IMR-90 (cell line): ENCODE measurements at regions not wholly inside any gene's neighbourhood (a gene's known extent, or its start where the extent isn't known, plus 50 kb on each side); places are given as distances from the start of the nearest gene placed in this dataset.

ENCODE experiments used
- ATAC-seq: fragments of 200-7000 bp; cut with Tn5 transposase; 2 replicates; pipeline ENCODE4 v1.9.1; 2020; ENCODE audit warnings: low read depth, mild to moderate bottlenecking, moderate library complexity
- BruUV-seq: library from RNA; stranded (reverse); fragments of 400-500 nt; replicated peaks from 2 replicates; lab custom pipeline; 2021; lab: Mats Ljungman, UMichigan
- CTCF ChIA-PET: fragments of 300-600 bp; formaldehyde crosslinking; extraction: SDS; loops from one replicate; lab custom pipeline; 2021; ENCODE audit warnings: antibody characterized with exemption; lab: Yijun Ruan, JAX
- POLR2A ChIA-PET: fragments of 300-600 bp; sonication (Branson Sonifier 250); formaldehyde crosslinking; loops from one replicate; lab custom pipeline; 2022; ENCODE audit warnings: antibody characterized with exemption; ENCODE audit not compliant: unreplicated experiment; lab: Charles Lee
- DNase-seq: peaks from one replicate; pipeline ENCODE4 v3.0.0; 2013
- H2AFZ ChIP-seq: replicated peaks from 2 replicates; pipeline ENCODE3; 2013; ENCODE audit warnings: low read length, mild to moderate bottlenecking; ENCODE audit not compliant: poor library complexity
- H2AK5ac ChIP-seq: 2 replicates; pipeline ENCODE4 v1.6.1; 2013; ENCODE audit warnings: low read depth, low read length, inconsistent platforms
- H2AK9ac ChIP-seq: replicated peaks from 2 replicates; pipeline ENCODE3; 2013; ENCODE audit warnings: mild to moderate bottlenecking, low read depth, low read length, moderate library complexity; ENCODE audit not compliant: poor library complexity
- H2BK120ac ChIP-seq: 2 replicates; pipeline ENCODE4 v1.6.1; 2013; ENCODE audit warnings: low read depth, low read length, inconsistent platforms
- H2BK15ac ChIP-seq: 3 replicates; pipeline ENCODE4 v1.6.1; 2013; ENCODE audit warnings: low read depth, low read length, inconsistent platforms
- H2BK20ac ChIP-seq: 2 replicates; pipeline ENCODE4 v1.6.1; 2013; ENCODE audit warnings: low read depth, mild to moderate bottlenecking, inconsistent platforms, low read length, moderate library complexity
- H2BK5ac ChIP-seq: 2 replicates; pipeline ENCODE4 v1.6.1; 2013; ENCODE audit warnings: mild to moderate bottlenecking, low read depth, low read length, inconsistent platforms; ENCODE audit not compliant: poor library complexity, severe bottlenecking
- H3K14ac ChIP-seq: replicated peaks from 2 replicates; pipeline ENCODE4 v1.6.1; 2013; ENCODE audit warnings: low read depth, low read length, inconsistent platforms
- H3K18ac ChIP-seq: 2 replicates; pipeline ENCODE4 v1.6.1; 2013; ENCODE audit warnings: low read depth, low read length, control low read depth
- H3K23ac ChIP-seq: 2 replicates; pipeline ENCODE4 v1.6.1; 2013; ENCODE audit warnings: low read depth, low read length, inconsistent platforms
- H3K27ac ChIP-seq: 2 replicates; pipeline ENCODE4 v1.5.1; 2013; ENCODE audit warnings: mild to moderate bottlenecking, control low read depth, low read length; ENCODE audit not compliant: insufficient read depth
- H3K27me3 ChIP-seq: 2 replicates; pipeline ENCODE4 v1.6.1; 2013; ENCODE audit warnings: low read length; ENCODE audit not compliant: control insufficient read depth, insufficient read depth
- H3K36me3 ChIP-seq: 2 replicates; pipeline ENCODE4 v1.6.1; 2013; ENCODE audit warnings: low read length, mixed read lengths; ENCODE audit not compliant: control insufficient read depth, insufficient read depth
- H3K4ac ChIP-seq: 2 replicates; pipeline ENCODE4 v1.6.1; 2013; ENCODE audit warnings: low read depth, low read length, inconsistent platforms
- H3K4me1 ChIP-seq: 2 replicates; pipeline ENCODE4 v1.6.1; 2013; ENCODE audit warnings: low read length, mixed read lengths; ENCODE audit not compliant: control insufficient read depth, insufficient read depth
- H3K4me2 ChIP-seq: 2 replicates; pipeline ENCODE4 v1.6.1; 2013; ENCODE audit warnings: low read depth, mild to moderate bottlenecking, control low read depth, low read length, moderate library complexity
- H3K4me3 ChIP-seq: 2 replicates; pipeline ENCODE4 v1.5.1; 2013; ENCODE audit warnings: low read depth, mild to moderate bottlenecking, control low read depth, low read length, moderate library complexity; ENCODE audit not compliant: insufficient read depth
- H3K56ac ChIP-seq: 2 replicates; pipeline ENCODE4 v1.6.1; 2013; ENCODE audit warnings: low read length, inconsistent platforms; ENCODE audit not compliant: insufficient read depth; ENCODE audit errors: extremely low read depth
- H3K79me1 ChIP-seq, 2 experiments: 2 replicates each; pipeline ENCODE4 v1.6.1; 2013; ENCODE audit warnings: low read length in 2 of 2, inconsistent platforms in 1 of 2, low read depth in 1 of 2
- H3K9ac ChIP-seq: 2 replicates; pipeline ENCODE4 v1.6.1; 2013; ENCODE audit warnings: low read depth, low read length, control low read depth
- H3K9me1 ChIP-seq: 2 replicates; pipeline ENCODE4 v1.6.1; 2013; ENCODE audit warnings: low read length, inconsistent platforms; ENCODE audit not compliant: insufficient read depth
- H3K9me3 ChIP-seq: 2 replicates; pipeline ENCODE4 v1.6.1; 2013; ENCODE audit warnings: low read length; ENCODE audit not compliant: control insufficient read depth, insufficient read depth
- H4K20me1 ChIP-seq: 2 replicates; pipeline ENCODE4 v1.6.1; 2013; ENCODE audit warnings: low read length, inconsistent platforms; ENCODE audit not compliant: insufficient read depth
- H4K5ac ChIP-seq: 2 replicates; pipeline ENCODE4 v1.6.1; 2013; ENCODE audit warnings: mild to moderate bottlenecking, low read depth, low read length, control low read depth
- H4K8ac ChIP-seq, 2 experiments: 2 replicates each; pipeline ENCODE4 v1.6.1; 2013; ENCODE audit warnings: low read depth in 2 of 2, low read length in 2 of 2, control low read depth in 1 of 2, inconsistent platforms in 1 of 2
- H4K91ac ChIP-seq: 2 replicates; pipeline ENCODE4 v1.6.1; 2013; ENCODE audit warnings: low read depth, low read length, inconsistent platforms; ENCODE audit not compliant: insufficient read depth
- CEBPB ChIP-seq: IDR thresholded peaks from 2 replicates; pipeline ENCODE4 v1.6.1; 2012; ENCODE audit warnings: low read depth, low read length, improper control_type of control experiment
- CTCF ChIP-seq: conservative IDR thresholded peaks from 2 replicates; pipeline ENCODE4 v1.5.1; 2012; ENCODE audit warnings: mild to moderate bottlenecking, low read depth, low read length, improper control_type of control experiment
- FOS ChIP-seq: fragments of 150-350 bp; IDR thresholded peaks from 2 replicates; pipeline ENCODE4 v1.6.1; 2016; ENCODE audit warnings: low read depth, low read length
- MAFK ChIP-seq: IDR thresholded peaks from 2 replicates; pipeline ENCODE4 v1.6.1; 2012; ENCODE audit warnings: low read depth, low read length, improper control_type of control experiment
- MXI1 ChIP-seq: IDR thresholded peaks from 2 replicates; pipeline ENCODE4 v1.6.1; 2012; ENCODE audit warnings: low read depth, mild to moderate bottlenecking, low read length, moderate library complexity, borderline replicate concordance
- POLR2A ChIP-seq: IDR thresholded peaks from 2 replicates; pipeline ENCODE4 v1.6.1; 2012; ENCODE audit warnings: mild to moderate bottlenecking, low read depth, low read length
- RCOR1 ChIP-seq: IDR thresholded peaks from 2 replicates; pipeline ENCODE4 v1.6.1; 2012; ENCODE audit warnings: mild to moderate bottlenecking, low read length, improper control_type of control experiment; ENCODE audit not compliant: insufficient replicate concordance
- RFX5 ChIP-seq: IDR thresholded peaks from 2 replicates; pipeline ENCODE4 v1.8.0; 2012; ENCODE audit warnings: low read depth, mild to moderate bottlenecking, low read length, moderate library complexity
- WGBS, 2 experiments: methylation state at CpG; one replicate each; pipeline versions ENCODE4 v1.1.5 to v1.1.7; 2013; ENCODE audit warnings: missing lambda C conversion rate in 2 of 2; ENCODE audit not compliant: insufficient read length in 1 of 2; ENCODE audit errors: extremely low coverage in 2 of 2; 5-methylcytosine and 5-hydroxymethylcytosine counted together
- dilution Hi-C: fragments of 300-500 bp; cut with HindIII; formaldehyde crosslinking; loops from one replicate; pipeline ENCODE4 v1.14.3; 2018; ENCODE audit warnings: low sequenced_read_pairs; ENCODE audit not compliant: unreplicated experiment
- in situ Hi-C: fragments of 300-500 bp; cut with MboI; formaldehyde crosslinking; loops from 3 replicates; pipeline ENCODE4 v1.14.3; 2019; ENCODE audit warnings: low sequenced_read_pairs, inconsistent platforms, mixed read lengths
- intact Hi-C: fragments of 100-400 bp; cut with micrococcal nuclease; formaldehyde crosslinking; loops from 2 replicates; pipeline ENCODE4 v1.10.0; 2022
- TF ChIP-seq, protein P1 (sequence below): fragments of 150-350 bp; IDR thresholded peaks from 2 replicates; pipeline ENCODE4 v1.6.1; 2017; ENCODE audit warnings: mild to moderate bottlenecking, antibody characterized with exemption, low read length, low read depth

DNA sequence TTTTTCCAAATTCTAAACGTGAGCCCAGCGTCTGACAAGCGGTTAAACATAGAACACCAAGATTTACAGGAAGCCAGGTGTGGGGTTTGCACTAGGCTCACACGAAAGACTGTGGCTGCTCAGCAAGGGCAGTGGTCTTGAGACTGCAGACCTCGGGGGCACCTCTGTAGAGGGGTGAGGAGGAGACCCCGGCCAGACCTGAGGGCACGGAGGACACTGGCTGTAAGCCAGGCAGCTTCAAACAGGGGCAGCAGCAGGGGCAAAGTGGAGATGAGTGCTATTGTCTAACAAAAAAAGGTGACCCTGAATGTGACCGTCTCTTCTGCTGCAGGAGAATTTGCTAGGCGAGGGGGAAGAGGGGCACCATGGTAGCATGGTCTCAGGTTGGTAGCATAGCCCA lies 140.3 kb downstream of the CYP26B1 start:
- ChIA-PET POLR2A (no interaction called here), CTCF (no interaction called here)
- H2BK20ac ChIP-seq, result no peak overlapping the region
- no peak overlapping the region for H2BK120ac ChIP-seq
- no peak overlapping the region for H2AK9ac ChIP-seq
- H4K8ac ChIP-seq, result no peak overlapping the region
- dilution Hi-C loops, result no loop called here
- no peak overlapping the region for H3K4me2 ChIP-seq
- no peak overlapping the region for H3K9ac ChIP-seq
- no peaks in the 10 kb centered on the region for H3K4me1 ChIP-seq
- no peak overlapping the region for H3K23ac ChIP-seq
- TF ChIP-seq RCOR1 (no peak), CTCF (no peak), CEBPB (no peak), MAFK (no peak), FOS (no peak), MXI1 (no peak), RFX5 (no peak), POLR2A (no peak)
- TF ChIP-seq, protein P1, sequence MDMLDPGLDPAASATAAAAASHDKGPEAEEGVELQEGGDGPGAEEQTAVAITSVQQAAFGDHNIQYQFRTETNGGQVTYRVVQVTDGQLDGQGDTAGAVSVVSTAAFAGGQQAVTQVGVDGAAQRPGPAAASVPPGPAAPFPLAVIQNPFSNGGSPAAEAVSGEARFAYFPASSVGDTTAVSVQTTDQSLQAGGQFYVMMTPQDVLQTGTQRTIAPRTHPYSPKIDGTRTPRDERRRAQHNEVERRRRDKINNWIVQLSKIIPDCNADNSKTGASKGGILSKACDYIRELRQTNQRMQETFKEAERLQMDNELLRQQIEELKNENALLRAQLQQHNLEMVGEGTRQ, result no peak
- ATAC-seq, result no peak
- no peak overlapping the region for H2AFZ ChIP-seq
- in situ Hi-C loops, result no loop called here
- H3K4ac ChIP-seq, result no peak overlapping the region
- no peak overlapping the region for H3K18ac ChIP-seq
- no peaks in the 10 kb centered on the region for H4K20me1 ChIP-seq
- H3K4me3 ChIP-seq, result no peak overlapping the region
- no TSS peak for BruUV-seq
- no peaks in the 10 kb centered on the region for H3K9me1 ChIP-seq
- H2BK5ac ChIP-seq, result no peak overlapping the region
- no peak overlapping the region for H2AK5ac ChIP-seq
- no peak overlapping the region for H4K5ac ChIP-seq
- peaks cover 11% of the 10 kb centered on the region for H3K27me3 ChIP-seq
- 40% methylated on average over 1 of the region's 9 CpGs; no CpG with 5 or more reads in 1 of the 2 experiments for WGBS, 2 experiments
- no peak overlapping the region for H4K91ac ChIP-seq
- DNase-seq, result no peak
- H3K79me1 ChIP-seq, result no peaks in the 10 kb centered on the region
- intact Hi-C loops, result no loop called here
- H3K27ac ChIP-seq, result no peak overlapping the region
- H3K14ac ChIP-seq, result no peak overlapping the region
- no peak overlapping the region for H2BK15ac ChIP-seq
- H3K56ac ChIP-seq, result no peak overlapping the region
- H3K9me3 ChIP-seq, result no peaks in the 10 kb centered on the region
- H3K36me3 ChIP-seq, result no peaks in the 10 kb centered on the region
